H1 (cell line): ENCODE measurements at regions not wholly inside any gene's neighbourhood (a gene's known extent, or its start where the extent isn't known, plus 50 kb on each side); places are given as distances from the start of the nearest gene placed in this dataset.
A peak's percentile ranks its signal among the peaks of the same experiment; 100 is the strongest.

ENCODE experiments used
- ASH2L ChIP-seq: fragments of 200-600, 300-600 bp; sonication (generic); IDR thresholded peaks from one replicate; pipeline ENCODE4 v1.7.1; 2017; ENCODE audit warnings: low read length
- BRCA1 ChIP-seq: IDR thresholded peaks from 2 replicates; pipeline ENCODE4 v1.6.1; 2012; ENCODE audit warnings: low read depth, low read length, improper control_type of control experiment
- EGR1 ChIP-seq: IDR thresholded peaks from 2 replicates; pipeline ENCODE4 v1.6.1; 2011; ENCODE audit warnings: low read depth, low read length, borderline replicate concordance
- HDAC2 ChIP-seq, 2 experiments: fragments of 300-600 bp in 1 of 2; sonication (generic) in 1 of 2; IDR thresholded peaks; 2 replicates each; pipeline ENCODE4 v1.6.1; 2011 to 2012; ENCODE audit warnings: low read depth in 2 of 2, low read length in 2 of 2, mild to moderate bottlenecking in 2 of 2, moderate library complexity in 2 of 2, borderline replicate concordance in 1 of 2, inconsistent platforms in 1 of 2
- HDAC6 ChIP-seq: IDR thresholded peaks from one replicate; pipeline ENCODE4 v1.7.1; 2012; ENCODE audit warnings: low read depth, mild to moderate bottlenecking, inconsistent platforms, low read length, moderate library complexity
- NRF1 ChIP-seq: IDR thresholded peaks from 2 replicates; pipeline ENCODE4 v1.6.1; 2011; ENCODE audit warnings: mild to moderate bottlenecking, low read depth, low read length, improper control_type of control experiment
- POLR2AphosphoS5 ChIP-seq: IDR thresholded peaks from 2 replicates; pipeline ENCODE4 v1.6.1; 2011; ENCODE audit warnings: low read depth, low read length
- RAD21 ChIP-seq, 2 experiments: IDR thresholded peaks in 1 of 2; conservative IDR thresholded peaks in 1 of 2; 2 replicates each; pipeline ENCODE4 v1.6.1; 2011; ENCODE audit warnings: low read depth in 2 of 2, low read length in 2 of 2, improper control_type of control experiment in 1 of 2, inconsistent platforms in 1 of 2, mild to moderate bottlenecking in 1 of 2, moderate library complexity in 1 of 2
- SP2 ChIP-seq: IDR thresholded peaks from 2 replicates; pipeline ENCODE4 v1.6.1; 2012; ENCODE audit warnings: mild to moderate bottlenecking, low read length, inconsistent platforms
- SP4 ChIP-seq: IDR thresholded peaks from 2 replicates; pipeline ENCODE4 v1.6.1; 2012; ENCODE audit warnings: low read length, inconsistent platforms
- TAF7 ChIP-seq: optimal IDR thresholded peaks from 2 replicates; pipeline ENCODE3; 2011; ENCODE audit warnings: low read depth, mild to moderate bottlenecking, inconsistent platforms, low read length, moderate library complexity, borderline replicate concordance

DNA sequence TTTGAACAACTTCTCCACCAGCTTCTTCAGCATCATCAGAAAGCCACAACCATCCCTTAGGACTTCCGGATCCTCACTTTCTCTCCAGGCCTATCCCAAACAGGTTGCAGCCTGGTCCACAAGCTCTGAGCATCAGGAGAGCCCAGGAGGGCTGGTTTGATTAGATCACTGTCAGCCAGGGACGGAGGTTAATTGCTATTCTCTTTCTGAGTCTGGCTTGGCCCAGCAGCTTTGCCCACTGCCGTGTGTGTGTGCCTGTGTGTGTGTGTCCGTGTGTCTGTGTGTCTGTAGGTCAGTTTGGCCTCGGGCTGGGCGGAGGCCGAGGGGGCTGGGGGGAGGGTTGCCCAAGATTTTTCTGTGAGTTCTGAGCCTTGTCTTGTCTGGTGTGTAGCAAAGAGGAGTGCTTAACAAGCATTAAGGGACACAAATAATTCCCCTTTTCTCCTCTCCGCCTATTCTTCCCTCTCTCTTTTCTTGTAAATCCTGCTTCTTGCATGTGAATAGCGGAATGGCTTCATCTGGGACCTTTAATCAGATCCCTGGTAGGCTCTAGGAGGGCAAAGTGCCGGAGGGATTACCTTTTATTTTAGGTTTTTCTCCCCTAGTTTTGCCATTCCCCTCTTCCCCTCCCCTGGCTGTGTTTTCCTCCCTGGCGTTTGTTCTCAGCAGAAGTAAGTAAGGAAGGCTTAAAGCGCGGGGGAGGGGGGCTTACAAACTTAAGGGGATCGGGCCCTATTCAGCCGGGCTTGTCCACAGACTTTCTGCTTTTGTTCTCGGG is 138.2 kb upstream of the LHX5 start (continued):
- TF ChIP-seq HDAC2 (IDR thresholded peaks at IDR 0.05; ENCODE audit: borderline replicate concordance in 1 of 2, low read depth in 2 of 2, low read length in 2 of 2) (0 out of 4 replicates have a peak, but pooled peaks of 1 of the 2 experiments have one; percentile 45), TAF7 (no peak), SP2 (no peak), SP4 (no peak), BRCA1 (no peak), RAD21 (IDR thresholded peaks at IDR 0.05 in 1 of 2, conservative IDR thresholded peaks at IDR 0.05 in 1 of 2; ENCODE audit: low read depth in 2 of 2, low read length in 2 of 2) (peak in 1 of 2 experiments; percentile 2; a peak in 1 of 4 replicates), ASH2L (no peak), NRF1 (no peak), EGR1 (no peak), HDAC6 (no peak), POLR2AphosphoS5 (no peak)
